ENCODE measurements at regions not wholly inside any gene's neighbourhood (a gene's known extent, or its start where the extent isn't known, plus 50 kb on each side); places are given as distances from the start of the nearest gene placed in this dataset.

DNA sequence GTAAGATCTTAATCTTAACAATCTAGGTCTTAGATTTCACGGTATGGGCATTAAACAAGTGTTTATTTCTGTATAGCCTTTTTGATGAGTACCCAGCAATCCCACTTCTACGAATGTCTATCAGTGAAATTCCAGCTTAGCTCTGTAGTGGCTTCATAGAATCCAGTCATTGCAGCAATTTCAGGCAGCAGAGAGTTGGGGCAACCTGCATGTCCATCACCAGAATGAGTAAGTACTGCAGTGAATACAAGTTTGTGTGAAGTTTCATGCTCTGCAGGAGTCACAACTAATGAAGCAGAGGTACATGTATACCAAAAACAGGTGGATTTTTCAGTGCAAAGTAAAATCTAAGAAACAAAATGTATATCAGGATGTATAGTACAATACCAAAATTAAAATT, 151.7 kb downstream of the OR2B2 start:
- FAIRE-seq (no peak), ATAC-seq (no peak), DNase-seq (ENCODE audit: low spot score) (no peak)
- H3K79me2 ChIP-seq (ENCODE audit: insufficient read depth, low read length) = no peaks in the 10 kb centered on the region
- H3K4me1 ChIP-seq (ENCODE audit: insufficient read depth, low read length) = no peaks in the 10 kb centered on the region
- ChIA-PET POLR2A (no interaction called here), CTCF (ENCODE audit: low intra/inter-chr PET ratio, low total read pairs) (no interaction called here)
- H3K27me3 ChIP-seq (ENCODE audit: control insufficient read depth in 1 of 2, insufficient read depth in 2 of 2, low read length in 2 of 2) = peaks cover 0 to 3% of the 10 kb centered on the region in 2 experiments; a peak in 1 of 5 replicates
- H3K9ac ChIP-seq (ENCODE audit: insufficient read depth, low read depth, low read length) = no peak overlapping the region
- no peaks in the 10 kb centered on the region for H3K36me3 ChIP-seq (replicated peaks in 1 of 2; ENCODE audit: control insufficient read depth in 1 of 2, insufficient read depth in 2 of 2, low read length in 2 of 2)
- intact Hi-C loops (cut with micrococcal nuclease; ENCODE audit: unreplicated experiment) = no loop called here
- in situ Hi-C loops (cut with HindIII; ENCODE audit: extremely low pct_ligation_motif_present, low pct_unique_long_range_greater_than_20kb) = no loop called here
- no peak overlapping the region for H3K4me3 ChIP-seq (replicated peaks in 1 of 3; ENCODE audit: insufficient read depth in 1 of 3, low read depth in 2 of 3, low read length in 3 of 3)
- H3K4me2 ChIP-seq (ENCODE audit: low read depth, low read length) = no peak overlapping the region
- 13% methylated on average over 2 of the region's 2 CpGs for WGBS (ENCODE audit: low lambda C conversion rate)
- no peak for TF ChIP-seq SUZ12 (IDR thresholded peaks at IDR 0.05; ENCODE audit: low read depth, low read length)
- no peak for TF ChIP-seq TBX3 (IDR thresholded peaks at IDR 0.05; ENCODE audit: borderline replicate concordance)
- TF ChIP-seq ZNF616 (CRISPR knock-in tag; IDR thresholded peaks at IDR 0.05; ENCODE audit: low read depth) = no peak
- TF ChIP-seq MAFF (IDR thresholded peaks at IDR 0.05; ENCODE audit: low read depth, low read length) = no peak
- TF ChIP-seq, protein P1, sequence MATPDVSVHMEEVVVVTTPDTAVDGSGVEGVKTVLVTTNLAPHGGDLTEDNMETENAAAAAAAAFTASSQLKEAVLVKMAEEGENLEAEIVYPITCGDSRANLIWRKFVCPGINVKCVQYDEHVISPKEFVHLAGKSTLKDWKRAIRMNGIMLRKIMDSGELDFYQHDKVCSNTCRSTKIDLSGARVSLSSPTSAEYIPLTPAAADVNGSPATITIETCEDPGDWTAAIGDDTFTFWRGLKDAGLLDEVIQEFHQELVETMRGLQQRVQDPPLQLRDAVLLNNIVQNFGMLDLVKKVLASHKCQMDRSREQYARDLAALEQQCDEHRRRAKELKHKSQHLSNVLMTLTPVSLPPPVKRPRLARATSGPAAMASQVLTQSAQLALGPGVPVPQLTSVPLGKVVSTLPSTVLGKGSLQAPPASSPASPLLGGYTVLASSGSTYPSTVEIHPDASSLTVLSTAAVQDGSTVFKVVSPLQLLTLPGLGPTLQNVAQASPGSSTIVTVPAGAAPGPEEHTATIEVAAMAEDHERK (CRISPR knock-in tag; IDR thresholded peaks at IDR 0.05; ENCODE audit: low read depth) = no peak
- no peak for TF ChIP-seq KMT2B (CRISPR knock-in tag; IDR thresholded peaks at IDR 0.05)
- TF ChIP-seq, protein P2, sequence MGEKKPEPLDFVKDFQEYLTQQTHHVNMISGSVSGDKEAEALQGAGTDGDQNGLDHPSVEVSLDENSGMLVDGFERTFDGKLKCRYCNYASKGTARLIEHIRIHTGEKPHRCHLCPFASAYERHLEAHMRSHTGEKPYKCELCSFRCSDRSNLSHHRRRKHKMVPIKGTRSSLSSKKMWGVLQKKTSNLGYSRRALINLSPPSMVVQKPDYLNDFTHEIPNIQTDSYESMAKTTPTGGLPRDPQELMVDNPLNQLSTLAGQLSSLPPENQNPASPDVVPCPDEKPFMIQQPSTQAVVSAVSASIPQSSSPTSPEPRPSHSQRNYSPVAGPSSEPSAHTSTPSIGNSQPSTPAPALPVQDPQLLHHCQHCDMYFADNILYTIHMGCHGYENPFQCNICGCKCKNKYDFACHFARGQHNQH (CRISPR knock-in tag; IDR thresholded peaks at IDR 0.05) = no peak
- no peak for TF ChIP-seq ZMYM3 (CRISPR knock-in tag; IDR thresholded peaks at IDR 0.05)
- TF ChIP-seq MATR3 (CRISPR knock-in tag; IDR thresholded peaks at IDR 0.05) = no peak
- no peak for TF ChIP-seq TEAD2 (CRISPR knock-in tag; IDR thresholded peaks at IDR 0.05)
- TF ChIP-seq MEF2D (CRISPR knock-in tag; IDR thresholded peaks at IDR 0.05) = no peak
- TF ChIP-seq ZNF614 (CRISPR knock-in tag; IDR thresholded peaks at IDR 0.05; ENCODE audit: borderline replicate concordance) = no peak
- H3K9me3 ChIP-seq (ENCODE audit: low read length) = no peaks in the 10 kb centered on the region
- H2AFZ ChIP-seq (ENCODE audit: low read length) = no peak overlapping the region
- no peaks in the 10 kb centered on the region for H4K20me1 ChIP-seq (ENCODE audit: insufficient read depth, low read length)
- H3K27ac ChIP-seq (ENCODE audit: extremely low read length, insufficient read depth, low read length) = no peak overlapping the region
- no TSS peak for BruUV-seq (replicated peaks)

All from HepG2 (cell line).